HG03025 (cell line): ENCODE measurements at regions not wholly inside any gene's neighbourhood (a gene's known extent, or its start where the extent isn't known, plus 50 kb on each side); places are given as distances from the start of the nearest gene placed in this dataset.
"Not testable (repeated sequence)": the region's sequence is repeated elsewhere in the genome, so short reads cannot be mapped to it uniquely, and the experiment has no call there.

Experiments
- ATAC-seq: cut with Tn5 transposase; IDR thresholded peaks from one replicate; pipeline ENCODE4 v1.9.1; 2021; ENCODE audit warnings: mild to moderate bottlenecking, moderate library complexity; ENCODE audit not compliant: unreplicated experiment, low FRiP score

GRCh38 chr7:66455432-66455831, 173.2 kb upstream of the KCTD7 start:
- ATAC-seq = not testable (repeated sequence)

DNA sequence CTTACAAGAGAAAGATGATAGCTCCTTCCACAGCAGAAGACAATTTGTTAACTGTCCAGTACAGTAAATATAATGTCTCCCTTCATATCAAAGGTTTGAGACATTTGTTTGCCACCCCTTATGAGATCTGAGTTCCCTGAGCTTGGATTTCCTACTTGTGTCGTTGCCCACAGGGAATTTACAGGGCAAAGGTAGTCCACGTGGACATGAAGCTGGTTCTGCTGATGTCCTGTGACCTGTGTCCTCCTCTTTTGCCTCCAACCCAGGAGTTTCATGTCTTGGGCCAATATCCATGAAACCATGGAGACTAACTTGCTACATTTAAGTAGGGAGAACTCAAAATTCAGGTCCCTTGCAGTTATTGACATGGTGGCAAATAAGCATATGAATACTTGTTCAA, 172.2 kb upstream of the KCTD7 start:
- ATAC-seq = not testable (repeated sequence)

DNA sequence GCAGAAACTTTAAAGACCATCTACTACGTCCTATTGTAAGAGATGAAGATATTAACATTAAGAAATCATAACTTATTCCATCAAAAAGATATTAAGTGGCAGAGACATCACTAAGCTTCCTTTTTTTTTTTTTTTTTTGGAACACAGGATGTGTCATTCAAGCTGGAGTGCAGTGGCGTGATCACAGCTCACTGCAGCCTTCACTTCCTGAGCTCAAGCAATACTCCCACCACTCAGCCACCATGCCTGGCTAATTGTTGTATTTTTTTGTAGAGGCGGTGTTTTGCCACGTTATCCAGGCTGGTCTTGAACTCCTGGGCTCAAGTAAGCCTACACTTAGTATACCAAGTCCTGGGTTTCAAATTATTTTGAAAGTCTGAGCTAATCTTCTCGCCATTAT, 169.7 kb upstream of the KCTD7 start:
- not testable (repeated sequence) for ATAC-seq

DNA sequence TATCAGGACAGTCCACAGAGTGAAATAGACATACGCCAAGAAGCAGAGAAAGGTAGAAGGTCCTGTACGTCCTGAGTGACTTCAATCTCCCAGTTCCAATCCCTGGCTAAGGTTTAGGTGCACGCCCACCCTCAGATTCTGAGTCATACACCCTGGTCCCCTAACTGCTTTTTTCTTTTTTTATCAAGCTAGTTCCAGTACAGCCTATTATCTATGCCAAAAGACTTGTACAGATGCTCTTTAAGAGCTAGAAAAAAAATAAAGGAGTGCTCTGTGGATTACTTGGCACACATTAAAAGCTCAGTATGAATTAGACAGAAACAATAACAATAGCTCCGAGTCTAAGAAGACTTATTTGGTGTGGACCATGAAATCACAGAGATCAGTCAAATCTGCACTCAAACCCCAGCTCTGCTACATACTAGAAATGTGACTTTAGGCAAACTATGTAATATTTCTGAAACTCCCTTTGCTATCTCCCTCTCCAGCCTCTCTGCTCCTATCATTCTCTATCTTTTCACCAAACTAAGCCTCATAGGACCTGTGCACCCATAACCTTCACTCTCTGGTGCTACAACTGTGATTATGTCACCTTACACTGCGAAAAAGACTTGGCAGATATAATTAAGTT, 168.8 kb upstream of the KCTD7 start:
- not testable (repeated sequence) for ATAC-seq

GRCh38 chr7:66460921-66461361, 167.7 kb upstream of the KCTD7 start:
- no peak for ATAC-seq

DNA sequence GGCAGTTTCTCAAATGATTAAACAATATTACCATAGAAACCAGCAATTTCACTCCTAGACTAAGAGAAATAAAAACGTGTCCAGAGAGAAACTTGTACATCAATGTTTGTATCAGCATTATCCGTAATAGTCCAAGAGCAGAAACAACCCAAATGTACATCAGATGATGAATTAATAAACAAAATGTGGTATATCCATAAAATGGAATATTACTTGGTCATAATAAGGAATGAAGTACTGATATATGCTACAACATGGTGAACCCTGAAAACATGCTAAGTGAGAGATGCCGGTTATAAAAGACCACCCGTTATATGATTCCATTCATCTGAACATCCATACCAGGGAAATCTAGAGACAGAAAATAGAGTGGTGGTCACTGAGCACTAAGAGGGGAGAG, 167.3 kb upstream of the KCTD7 start:
- not testable (repeated sequence) for ATAC-seq

DNA sequence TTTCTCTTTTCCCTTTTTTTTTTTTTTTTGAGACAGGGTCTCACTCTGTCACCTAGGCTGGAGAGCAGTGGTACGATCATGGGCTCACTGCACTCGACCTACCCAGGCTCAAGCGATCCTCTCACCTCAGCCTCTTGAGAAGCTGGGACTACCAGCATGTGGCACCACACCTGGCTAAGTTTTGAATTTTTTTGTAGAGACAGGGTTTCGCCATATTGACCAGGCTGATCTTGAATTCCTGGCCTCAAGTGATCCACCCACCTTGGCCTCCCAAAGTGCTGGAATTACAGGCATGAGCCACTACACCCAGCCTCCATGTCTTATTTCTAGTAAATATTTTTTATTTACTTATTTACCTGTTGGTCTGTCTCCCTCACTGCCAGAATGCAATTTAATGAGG, 165.8 kb upstream of the KCTD7 start:
- ATAC-seq = not testable (repeated sequence)

GRCh38 chr7:66464059-66464458, 164.6 kb upstream of the KCTD7 start:
- no peak for ATAC-seq

DNA sequence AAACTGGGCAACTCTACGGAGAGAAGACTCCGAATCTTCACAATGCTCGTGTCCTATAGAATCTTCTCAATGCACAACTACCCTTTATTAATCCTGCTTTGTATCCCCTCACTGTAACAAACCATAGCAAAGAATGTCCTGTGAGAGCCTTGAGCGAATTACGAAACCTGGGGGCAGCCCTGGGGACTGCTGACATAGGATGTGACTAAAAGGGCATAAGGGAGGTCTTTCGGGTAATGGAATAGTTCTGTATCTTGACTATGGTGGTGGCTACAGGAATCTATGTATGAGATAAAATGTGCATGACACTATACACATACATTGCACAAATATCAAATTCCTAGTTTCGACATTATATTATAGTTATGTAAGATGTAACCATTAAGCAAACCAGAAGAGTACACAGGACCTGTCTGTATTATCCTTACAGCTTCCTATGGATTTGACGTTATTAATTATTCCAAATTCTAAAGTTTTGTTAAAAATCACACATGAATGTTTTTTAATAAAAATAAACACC, 162.5 kb upstream of the KCTD7 start:
- ATAC-seq = no peak

DNA sequence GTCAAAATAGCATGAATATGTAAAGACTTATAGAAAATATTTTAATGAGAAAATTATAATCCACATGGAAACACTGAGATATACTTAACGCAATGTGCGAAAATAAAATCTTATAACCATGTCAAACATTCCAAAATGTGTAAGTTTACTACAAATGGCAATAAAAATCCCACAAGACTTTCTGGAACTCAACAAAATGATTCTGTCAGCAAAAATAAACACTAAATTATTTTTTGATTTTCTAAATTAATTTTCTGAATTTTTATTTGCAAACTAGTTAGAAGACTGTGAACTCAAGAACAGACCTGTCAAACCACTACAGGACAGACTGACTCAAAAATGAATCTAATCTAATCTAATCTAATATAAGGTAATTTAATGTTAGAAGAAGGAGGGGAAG, 160.8 kb upstream of the KCTD7 start:
- no peak for ATAC-seq

DNA sequence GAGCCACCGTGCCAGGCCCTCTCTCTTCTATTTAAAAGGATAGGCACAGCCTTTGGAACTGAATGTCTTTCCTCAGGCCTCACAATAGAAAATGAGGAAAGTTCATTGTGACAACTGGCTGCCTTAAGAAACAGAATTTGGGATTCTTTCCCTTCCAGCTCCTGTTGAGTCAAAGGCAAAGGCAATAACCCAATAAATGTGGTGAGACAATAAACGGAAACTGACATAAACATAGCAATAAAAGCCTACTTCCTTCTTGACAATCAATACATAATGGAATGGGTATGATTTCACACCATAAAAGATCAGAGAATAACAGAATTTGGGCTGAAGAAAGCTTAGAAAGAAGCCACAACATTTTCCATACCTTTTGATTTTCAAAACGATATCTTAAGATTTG, 155.6 kb upstream of the KCTD7 start:
- not testable (repeated sequence) for ATAC-seq

DNA sequence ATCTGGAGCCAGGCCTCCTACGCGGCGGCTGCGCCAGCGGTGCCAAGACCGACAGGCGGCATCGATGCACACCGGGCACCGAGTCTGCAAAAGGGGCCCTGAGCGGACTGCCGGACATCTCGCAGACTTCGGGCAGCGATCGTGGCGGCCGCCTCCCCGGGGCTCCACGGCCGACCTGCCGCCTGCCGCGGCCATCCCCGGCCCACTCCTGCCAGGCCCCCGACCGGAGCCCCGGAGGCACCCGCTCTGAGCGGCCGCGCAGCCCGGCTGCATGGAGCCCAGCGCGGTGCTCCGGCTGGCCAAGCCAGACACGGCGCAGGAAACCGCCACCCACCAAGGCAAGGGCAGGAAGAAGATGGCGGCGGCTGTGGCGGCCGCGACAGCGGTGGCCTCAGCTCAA, 154.2 kb upstream of the KCTD7 start:
- ATAC-seq = no peak

DNA sequence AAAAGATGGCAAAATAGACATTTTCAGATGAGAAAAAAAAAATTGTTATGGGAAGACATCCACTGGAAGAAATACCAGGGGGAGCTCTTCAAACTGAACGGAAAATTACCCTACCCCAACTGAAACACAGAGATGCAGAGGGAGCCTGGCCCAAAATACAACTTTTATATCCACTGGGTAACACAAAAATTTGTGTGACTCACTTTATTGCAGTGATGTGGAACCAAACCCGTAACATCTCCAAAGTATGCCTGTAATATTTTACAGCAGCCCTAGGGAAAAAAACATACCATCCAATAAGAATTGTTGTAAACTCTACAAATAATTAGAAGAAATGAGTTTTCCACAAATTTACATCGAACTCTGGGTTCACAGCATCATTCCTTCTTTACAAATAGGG, 152.6 kb upstream of the KCTD7 start:
- not testable (repeated sequence) for ATAC-seq

DNA sequence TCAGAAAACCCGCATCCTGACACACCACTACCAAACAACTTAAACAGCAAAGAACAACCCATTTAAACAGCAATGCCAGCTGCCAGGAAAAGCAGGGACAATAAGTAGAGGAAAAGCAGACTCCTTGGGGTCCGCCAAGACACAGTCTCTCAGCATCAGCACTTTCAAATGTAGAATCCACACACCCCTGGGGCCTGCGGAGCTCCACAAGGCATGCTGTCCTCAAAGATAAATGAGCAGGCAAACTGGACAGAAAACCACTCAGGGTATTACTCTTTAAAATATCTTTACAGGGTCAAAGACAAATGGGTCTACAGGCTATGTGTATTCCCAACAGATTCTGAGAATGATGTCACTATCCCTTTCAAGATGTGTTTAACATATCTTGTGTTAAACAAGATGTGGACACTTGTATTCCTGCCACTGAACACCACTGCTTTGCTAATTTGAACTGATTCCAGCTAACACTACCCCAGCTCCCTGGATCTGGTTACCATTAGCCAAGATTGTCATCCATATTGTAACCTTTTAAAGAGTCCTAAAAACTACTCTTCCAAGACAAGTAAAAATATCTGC, 150.8 kb upstream of the KCTD7 start:
- ATAC-seq = not testable (repeated sequence)

DNA sequence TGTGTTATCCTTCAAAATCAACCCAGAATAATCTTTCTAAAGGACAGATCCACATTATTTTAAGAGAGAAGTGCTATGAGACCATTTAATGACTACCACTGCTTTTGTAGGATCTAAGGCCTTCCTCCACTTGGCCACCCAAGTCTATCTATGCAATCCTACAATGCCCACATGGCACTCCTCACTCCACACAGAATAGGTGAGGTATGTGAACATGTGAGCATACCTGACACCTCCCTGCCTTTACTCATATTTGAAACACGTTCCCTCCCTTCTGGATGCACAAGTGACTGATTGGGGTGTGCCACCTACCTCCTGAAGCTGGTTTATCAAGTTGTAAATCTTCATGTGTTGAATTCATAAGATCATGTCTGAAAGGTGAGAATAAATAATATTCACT, 147.5 kb upstream of the KCTD7 start:
- not testable (repeated sequence) for ATAC-seq

GRCh38 chr7:66489065-66489464, 139.6 kb upstream of the KCTD7 start:
- not testable (repeated sequence) for ATAC-seq

GRCh38 chr7:66489741-66490140, 138.9 kb upstream of the KCTD7 start:
- not testable (repeated sequence) for ATAC-seq

GRCh38 chr7:66490979-66491378, 137.7 kb upstream of the KCTD7 start:
- not testable (repeated sequence) for ATAC-seq

DNA sequence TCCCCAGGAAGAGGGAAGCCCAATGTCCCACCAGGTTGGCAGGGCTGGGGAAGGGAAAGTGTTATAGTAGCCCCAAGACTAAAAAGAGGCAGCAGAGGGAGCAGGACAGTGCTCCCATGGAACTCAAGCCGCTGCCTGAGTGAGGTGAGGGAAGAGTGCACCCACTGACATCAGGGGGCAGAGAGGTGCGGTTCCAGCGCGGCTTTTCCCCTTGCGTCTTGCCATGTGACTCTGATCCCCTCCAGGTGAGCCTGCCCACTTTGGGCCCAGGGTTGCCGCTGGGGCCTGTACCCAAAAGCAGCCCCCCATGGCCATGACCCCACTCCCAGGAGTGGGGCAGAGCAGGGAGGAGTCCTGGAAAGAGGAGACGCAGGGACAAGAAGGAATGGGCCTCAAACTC, 136.3 kb upstream of the KCTD7 start:
- ATAC-seq = not testable (repeated sequence)

- peak; percentile 97 for ATAC-seq
Observed at GRCh38 chr7:66493235-66494205, 135.2 kb upstream of the KCTD7 start.

- ATAC-seq = no peak
Observed at GRCh38 chr7:66497346-66497745, 131.3 kb upstream of the KCTD7 start.
